Suprapubic skin (tissue), 3 donors: ENCODE measurements at regions not wholly inside any gene's neighbourhood (a gene's known extent, or its start where the extent isn't known, plus 50 kb on each side); places are given as distances from the start of the nearest gene placed in this dataset.

Experiments
- CTCF ChIP-seq, 2 donors: fragments of 200-600 bp in 1 of 2; fragments of 450-650 bp in 1 of 2; sonication (generic) in 1 of 2; IDR thresholded peaks; one replicate each; pipeline ENCODE4 v1.5.1; 2016 to 2019; ENCODE audit warnings: antibody characterized with exemption in 2 of 2, mild to moderate bottlenecking in 1 of 2, moderate library complexity in 1 of 2
- EP300 ChIP-seq: sonication (generic); formaldehyde crosslinking; IDR thresholded peaks from one replicate; pipeline ENCODE4 v1.6.1; 2017; ENCODE audit warnings: antibody characterized with exemption

GRCh38 chr6:9186148-9186547 lies 750.8 kb upstream of the SLC35B3 start:
- no peak for TF ChIP-seq CTCF (IDR thresholded peaks at IDR 0.05)
- TF ChIP-seq EP300 = no peak
